Activated naive CD4-positive, alpha-beta T cell treated with anti-CD3 and anti-CD28 coated beads for 36 hours (primary cell): ENCODE measurements at regions not wholly inside any gene's neighbourhood (a gene's known extent, or its start where the extent isn't known, plus 50 kb on each side); places are given as distances from the start of the nearest gene placed in this dataset.
A peak's percentile ranks its signal among the peaks of the same experiment; 100 is the strongest.

Experiments
- CTCF ChIA-PET: fragments of 350-600 bp; sonication (Branson Sonifier 250); formaldehyde crosslinking; loops from one replicate; lab custom pipeline; 2021; ENCODE audit warnings: antibody characterized with exemption; lab: Charles Lee
- DNase-seq: peaks from one replicate; pipeline ENCODE4 v3.0.0-alpha.2; 2020
- H3K27ac Mint-ChIP-seq: one replicate; pipeline ENCODE4 v1.8.0; 2021; ENCODE audit warnings: mild to moderate bottlenecking, mixed read lengths
- H3K27me3 Mint-ChIP-seq: one replicate; pipeline ENCODE4 v1.8.0; 2021; ENCODE audit warnings: low read depth, mixed read lengths
- H3K36me3 Mint-ChIP-seq: one replicate; pipeline ENCODE4 v1.8.0; 2021; ENCODE audit warnings: low read depth, mixed read lengths
- H3K4me1 Mint-ChIP-seq: one replicate; pipeline ENCODE4 v1.8.0; 2021; ENCODE audit warnings: low read depth, mixed read lengths
- H3K4me3 Mint-ChIP-seq: one replicate; pipeline ENCODE4 v1.8.0; 2021; ENCODE audit warnings: mild to moderate bottlenecking, moderate library complexity, mixed read lengths
- H3K9me3 Mint-ChIP-seq: one replicate; pipeline ENCODE4 v1.8.0; 2021; ENCODE audit warnings: mixed read lengths
- intact Hi-C: fragments of 100-400 bp; cut with micrococcal nuclease; formaldehyde crosslinking; loops from one replicate; pipeline ENCODE4 v1.15.1; 2023

- no peaks in the 10 kb centered on the region for H3K9me3 Mint-ChIP-seq
- CTCF ChIA-PET = interaction anchor here (0.6 to 1.5 kb wide), 5 partner anchors 181 to 1242 kb away, joined by 3 to 6 read pairs (median 4); no protein-coding TSS in a partner anchor
- intact Hi-C loops = loop anchor here (1.0 to 10.0 kb wide), 5 partner anchors 127 to 809 kb away; partner anchors contain the start of gene PLEKHG1
- no peak overlapping the region for H3K4me3 Mint-ChIP-seq
- peaks cover 23% of the 10 kb centered on the region for H3K4me1 Mint-ChIP-seq
- peak overlapping the region; percentile 85 for H3K27ac Mint-ChIP-seq
- H3K27me3 Mint-ChIP-seq = peaks cover 25% of the 10 kb centered on the region
- DNase-seq = peak; percentile 75
- no peaks in the 10 kb centered on the region for H3K36me3 Mint-ChIP-seq
These were observed 52.0 kb upstream of the MTHFD1L start for GRCh38 chr6:150813319-150813992.

GRCh38 chr6:150813993-150814359, 51.5 kb upstream of the MTHFD1L start:
- Mint-ChIP-seq H3K36me3 (no peaks in the 10 kb centered on the region), H3K27me3 (peaks cover 26% of the 10 kb centered on the region), H3K4me1 (peaks cover 23% of the 10 kb centered on the region), H3K4me3 (no peak overlapping the region), H3K9me3 (no peaks in the 10 kb centered on the region), H3K27ac (peak overlapping the region; percentile 85)
- CTCF ChIA-PET = interaction anchor here (1.1 to 1.5 kb wide), 3 partner anchors 181 to 398 kb away, joined by 3 to 6 read pairs (median 4); no protein-coding TSS in a partner anchor
- DNase-seq = peak; percentile 25
- intact Hi-C loops = loop anchor here (1.0 to 10.0 kb wide), 8 partner anchors 128 to 879 kb away; partner anchors contain the start of gene PLEKHG1
